GM20000 (cell line): ENCODE measurements at regions not wholly inside any gene's neighbourhood (a gene's known extent, or its start where the extent isn't known, plus 50 kb on each side); places are given as distances from the start of the nearest gene placed in this dataset.
"Not testable (repeated sequence)": the region's sequence is repeated elsewhere in the genome, so short reads cannot be mapped to it uniquely, and the experiment has no call there.

Experiments
- DNase-seq: peaks from one replicate; pipeline ENCODE4 v3.0.0; 2012; ENCODE audit warnings: low spot score
- TF ChIP-seq, protein P1 (sequence below): IDR thresholded peaks from 2 replicates; pipeline ENCODE4 v1.5.1; 2012; ENCODE audit warnings: mild to moderate bottlenecking, control low read depth; ENCODE audit errors: extremely low read depth, missing control alignments

DNA sequence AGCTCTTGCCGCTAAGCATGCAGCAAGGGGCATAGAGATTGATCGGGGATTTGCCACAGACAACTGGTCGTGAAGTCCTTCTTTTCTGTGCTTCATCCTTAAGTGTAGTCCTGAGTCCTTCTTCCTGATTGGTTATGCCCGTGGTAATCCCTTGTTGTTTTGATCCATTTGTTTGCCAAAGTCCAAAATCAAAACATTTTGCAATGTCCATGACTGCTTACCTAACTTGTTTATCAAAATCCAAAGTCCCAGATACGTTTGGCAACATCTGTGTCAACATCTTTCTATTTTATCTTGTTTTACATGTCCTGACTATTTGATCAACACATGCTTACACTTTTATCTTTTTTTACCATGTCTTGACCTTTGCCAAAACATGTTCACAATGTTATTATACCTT is 229.0 kb upstream of the ZNF804A start:
- TF ChIP-seq, protein P1, sequence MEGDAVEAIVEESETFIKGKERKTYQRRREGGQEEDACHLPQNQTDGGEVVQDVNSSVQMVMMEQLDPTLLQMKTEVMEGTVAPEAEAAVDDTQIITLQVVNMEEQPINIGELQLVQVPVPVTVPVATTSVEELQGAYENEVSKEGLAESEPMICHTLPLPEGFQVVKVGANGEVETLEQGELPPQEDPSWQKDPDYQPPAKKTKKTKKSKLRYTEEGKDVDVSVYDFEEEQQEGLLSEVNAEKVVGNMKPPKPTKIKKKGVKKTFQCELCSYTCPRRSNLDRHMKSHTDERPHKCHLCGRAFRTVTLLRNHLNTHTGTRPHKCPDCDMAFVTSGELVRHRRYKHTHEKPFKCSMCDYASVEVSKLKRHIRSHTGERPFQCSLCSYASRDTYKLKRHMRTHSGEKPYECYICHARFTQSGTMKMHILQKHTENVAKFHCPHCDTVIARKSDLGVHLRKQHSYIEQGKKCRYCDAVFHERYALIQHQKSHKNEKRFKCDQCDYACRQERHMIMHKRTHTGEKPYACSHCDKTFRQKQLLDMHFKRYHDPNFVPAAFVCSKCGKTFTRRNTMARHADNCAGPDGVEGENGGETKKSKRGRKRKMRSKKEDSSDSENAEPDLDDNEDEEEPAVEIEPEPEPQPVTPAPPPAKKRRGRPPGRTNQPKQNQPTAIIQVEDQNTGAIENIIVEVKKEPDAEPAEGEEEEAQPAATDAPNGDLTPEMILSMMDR: no peak
- DNase-seq: no peak

- TF ChIP-seq, protein P1: no peak
- DNase-seq: no peak
Measured at GRCh38 chr2:184370954-184371353, 227.4 kb upstream of the ZNF804A start.

- TF ChIP-seq, protein P1: no peak
- no peak for DNase-seq
Measured at GRCh38 chr2:184371641-184372040, 226.7 kb upstream of the ZNF804A start.

- DNase-seq: no peak
- TF ChIP-seq, protein P1: no peak
Measured at GRCh38 chr2:184372484-184372883, 225.8 kb upstream of the ZNF804A start.

GRCh38 chr2:184394642-184395041 is 203.7 kb upstream of the ZNF804A start:
- TF ChIP-seq, protein P1: no peak
- no peak for DNase-seq

DNA sequence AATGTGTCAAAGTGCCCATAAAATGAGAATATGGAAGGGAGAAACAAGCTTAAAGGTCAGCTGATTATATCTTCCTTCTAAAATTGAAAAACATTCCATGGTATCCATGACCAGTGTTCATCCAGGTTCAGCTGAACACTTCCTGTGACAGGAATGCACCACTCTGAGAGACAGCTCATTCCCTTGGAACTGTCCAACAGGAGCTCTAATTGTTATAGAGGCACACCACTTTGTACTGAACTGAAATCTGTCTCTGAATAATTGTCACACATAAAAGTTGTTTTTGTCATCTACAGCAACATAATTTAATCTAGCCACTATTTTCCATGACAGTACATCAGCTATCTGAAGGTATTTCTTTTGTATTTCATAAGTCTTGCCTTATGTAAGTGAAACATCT is 195.9 kb upstream of the ZNF804A start:
- TF ChIP-seq, protein P1: no peak
- DNase-seq: no peak

- DNase-seq: not testable (repeated sequence)
Measured at GRCh38 chr2:184407041-184407630, 191.2 kb upstream of the ZNF804A start.

- DNase-seq: no peak
- TF ChIP-seq, protein P1: no peak
Measured at GRCh38 chr2:184410160-184410559, 188.2 kb upstream of the ZNF804A start.
